ENCODE measurements at regions not wholly inside any gene's neighbourhood (a gene's known extent, or its start where the extent isn't known, plus 50 kb on each side); places are given as distances from the start of the nearest gene placed in this dataset.
"Not testable (repeated sequence)": the region's sequence is repeated elsewhere in the genome, so short reads cannot be mapped to it uniquely, and the experiment has no call there.

GRCh38 chr1:74858136-74858535 is 125.2 kb downstream of the TYW3 start:
- Histone ChIP-seq H3K27me3 (replicated peaks; ENCODE audit: control insufficient read depth, insufficient read depth, low read length) (no peaks in the 10 kb centered on the region), H3K4me3 (ENCODE audit: low read depth, low read length) (no peak overlapping the region), H3K9me3 (no peaks in the 10 kb centered on the region), H3K4me1 (no peaks in the 10 kb centered on the region), H3K36me3 (ENCODE audit: control insufficient read depth, insufficient read depth, low read length) (no peaks in the 10 kb centered on the region)
- DNase-seq, result no peak
- intact Hi-C loops (cut with micrococcal nuclease; ENCODE audit: unreplicated experiment), result no loop called here
- no peak overlapping the region for H3K27ac Mint-ChIP-seq (ENCODE audit: unreplicated experiment)
- H3K36me3 Mint-ChIP-seq (ENCODE audit: insufficient read depth, unreplicated experiment), result no peaks in the 10 kb centered on the region
- H3K4me3 Mint-ChIP-seq (ENCODE audit: unreplicated experiment), result no peak overlapping the region
- POLR2A ChIA-PET, result no interaction called here
- CTCF ChIA-PET, result no interaction called here
- BruUV-seq (replicated peaks), result no TSS peak
- peaks cover 18% of the 10 kb centered on the region for H3K9me3 Mint-ChIP-seq (ENCODE audit: unreplicated experiment)
- no peak for TF ChIP-seq CTCF (IDR thresholded peaks at IDR 0.05; ENCODE audit: insufficient read depth in 1 of 2, low read depth in 1 of 2, low read length in 1 of 2, severe bottlenecking in 1 of 2, unreplicated experiment in 1 of 2)
- no peaks in the 10 kb centered on the region for H3K27me3 Mint-ChIP-seq (ENCODE audit: insufficient read depth, unreplicated experiment)
- no peaks in the 10 kb centered on the region for H3K4me1 Mint-ChIP-seq (ENCODE audit: low read depth, unreplicated experiment)

GRCh38 chr1:74861867-74862266 is 128.9 kb downstream of the TYW3 start:
- H3K4me3 Mint-ChIP-seq (ENCODE audit: unreplicated experiment), result no peak overlapping the region

GRCh38 chr1:74869702-74870101 is 136.8 kb downstream of the TYW3 start:
- Mint-ChIP-seq H3K27ac (ENCODE audit: unreplicated experiment) (no peak overlapping the region), H3K4me1 (ENCODE audit: low read depth, unreplicated experiment) (no peaks in the 10 kb centered on the region), H3K36me3 (ENCODE audit: insufficient read depth, unreplicated experiment) (no peaks in the 10 kb centered on the region), H3K4me3 (ENCODE audit: unreplicated experiment) (no peak overlapping the region), H3K9me3 (ENCODE audit: unreplicated experiment) (peaks cover 33% of the 10 kb centered on the region), H3K27me3 (ENCODE audit: insufficient read depth, unreplicated experiment) (no peaks in the 10 kb centered on the region)
- DNase-seq, result no peak
- Histone ChIP-seq H3K4me1 (no peaks in the 10 kb centered on the region), H3K4me3 (ENCODE audit: low read depth, low read length) (no peak overlapping the region), H3K27me3 (replicated peaks; ENCODE audit: control insufficient read depth, insufficient read depth, low read length) (no peaks in the 10 kb centered on the region), H3K9me3 (no peaks in the 10 kb centered on the region), H3K36me3 (ENCODE audit: control insufficient read depth, insufficient read depth, low read length) (no peaks in the 10 kb centered on the region)
- POLR2A ChIA-PET, result no interaction called here
- no peak for TF ChIP-seq CTCF (IDR thresholded peaks at IDR 0.05; ENCODE audit: insufficient read depth in 1 of 2, low read depth in 1 of 2, low read length in 1 of 2, severe bottlenecking in 1 of 2, unreplicated experiment in 1 of 2)
- intact Hi-C loops (cut with micrococcal nuclease; ENCODE audit: unreplicated experiment), result no loop called here
- CTCF ChIA-PET, result no interaction called here
- BruUV-seq (replicated peaks), result no TSS peak

More at GRCh38 chr1:74861867-74862266, 128.9 kb downstream of the TYW3 start:
- H3K4me3 ChIP-seq (ENCODE audit: low read depth, low read length), result no peak overlapping the region
- peaks cover 30% of the 10 kb centered on the region for H3K9me3 Mint-ChIP-seq (ENCODE audit: unreplicated experiment)
- H3K4me1 ChIP-seq, result no peaks in the 10 kb centered on the region
- no peaks in the 10 kb centered on the region for H3K27me3 Mint-ChIP-seq (ENCODE audit: insufficient read depth, unreplicated experiment)
- no peaks in the 10 kb centered on the region for H3K36me3 Mint-ChIP-seq (ENCODE audit: insufficient read depth, unreplicated experiment)
- CTCF ChIA-PET, result no interaction called here
- POLR2A ChIA-PET, result no interaction called here
- H3K9me3 ChIP-seq, result no peaks in the 10 kb centered on the region
- no peaks in the 10 kb centered on the region for H3K36me3 ChIP-seq (ENCODE audit: control insufficient read depth, insufficient read depth, low read length)
- H3K27me3 ChIP-seq (replicated peaks; ENCODE audit: control insufficient read depth, insufficient read depth, low read length), result no peaks in the 10 kb centered on the region
- TF ChIP-seq CTCF (IDR thresholded peaks at IDR 0.05; ENCODE audit: insufficient read depth in 1 of 2, low read depth in 1 of 2, low read length in 1 of 2, severe bottlenecking in 1 of 2, unreplicated experiment in 1 of 2), result no peak
- BruUV-seq (replicated peaks), result no TSS peak
- no peak for DNase-seq
- no peak overlapping the region for H3K27ac Mint-ChIP-seq (ENCODE audit: unreplicated experiment)
- intact Hi-C loops (cut with micrococcal nuclease; ENCODE audit: unreplicated experiment), result no loop called here
- H3K4me1 Mint-ChIP-seq (ENCODE audit: low read depth, unreplicated experiment), result no peaks in the 10 kb centered on the region

- BruUV-seq (replicated peaks); intact Hi-C loops (cut with micrococcal nuclease; ENCODE audit: unreplicated experiment); H3K9me3 Mint-ChIP-seq (ENCODE audit: unreplicated experiment); CTCF ChIA-PET; H3K4me1 ChIP-seq; H3K36me3 Mint-ChIP-seq (ENCODE audit: insufficient read depth, unreplicated experiment); H3K27me3 Mint-ChIP-seq (ENCODE audit: insufficient read depth, unreplicated experiment); H3K27me3 ChIP-seq (replicated peaks; ENCODE audit: control insufficient read depth, insufficient read depth, low read length); H3K27ac Mint-ChIP-seq (ENCODE audit: unreplicated experiment); DNase-seq; H3K4me3 ChIP-seq (ENCODE audit: low read depth, low read length); H3K9me3 ChIP-seq; H3K4me1 Mint-ChIP-seq (ENCODE audit: low read depth, unreplicated experiment); H3K36me3 ChIP-seq (ENCODE audit: control insufficient read depth, insufficient read depth, low read length); H3K4me3 Mint-ChIP-seq (ENCODE audit: unreplicated experiment); POLR2A ChIA-PET: not testable (repeated sequence)
Measured at GRCh38 chr1:74877366-74877765, 144.4 kb downstream of the TYW3 start.

Data from Caco-2 (cell line).